ENCODE measurements at regions not wholly inside any gene's neighbourhood (a gene's known extent, or its start where the extent isn't known, plus 50 kb on each side); places are given as distances from the start of the nearest gene placed in this dataset.

DNA sequence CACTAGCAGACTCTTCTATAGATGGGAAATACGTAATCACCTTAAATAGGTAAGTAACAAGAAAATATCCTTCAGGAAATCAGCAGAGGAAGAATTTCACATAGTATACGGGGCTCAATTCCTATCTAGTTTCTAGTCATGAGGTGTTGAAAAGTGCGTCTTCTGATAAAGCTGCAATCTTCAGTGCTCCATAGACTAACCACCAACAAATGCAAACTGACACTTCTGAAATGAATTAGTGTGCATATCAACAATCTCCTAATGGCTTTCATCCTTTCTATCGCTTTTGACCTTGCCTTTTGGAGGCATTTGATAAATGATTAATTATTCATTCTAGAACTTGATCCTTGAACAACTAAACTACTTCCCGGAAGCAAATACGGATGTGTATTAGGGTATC, 2306.6 kb upstream of the AGA start:
- no peak for DNase-seq (ENCODE audit: low read depth in 3 of 3, low spot score in 1 of 3)

DNA sequence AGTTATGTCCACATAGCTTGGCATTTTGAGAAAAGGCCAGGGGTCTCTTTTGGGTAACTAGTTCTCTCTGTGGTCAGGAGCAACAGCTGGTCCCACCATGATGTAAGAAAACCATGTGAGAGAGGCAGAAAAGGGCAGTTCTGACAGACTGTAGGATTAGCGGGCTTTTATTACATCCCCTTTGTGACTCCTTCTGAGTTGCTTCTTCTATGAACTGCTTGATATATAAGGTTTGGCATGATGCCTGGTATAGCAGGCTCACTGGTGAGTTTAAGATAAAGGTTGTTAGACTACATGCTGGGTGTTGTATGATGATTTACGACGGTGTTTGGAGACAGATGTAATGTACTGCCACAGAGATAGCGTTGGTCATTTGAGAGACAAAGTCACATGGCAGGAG, 2308.1 kb upstream of the AGA start:
- DNase-seq (ENCODE audit: low read depth in 3 of 3, low spot score in 1 of 3) = no peak

DNA sequence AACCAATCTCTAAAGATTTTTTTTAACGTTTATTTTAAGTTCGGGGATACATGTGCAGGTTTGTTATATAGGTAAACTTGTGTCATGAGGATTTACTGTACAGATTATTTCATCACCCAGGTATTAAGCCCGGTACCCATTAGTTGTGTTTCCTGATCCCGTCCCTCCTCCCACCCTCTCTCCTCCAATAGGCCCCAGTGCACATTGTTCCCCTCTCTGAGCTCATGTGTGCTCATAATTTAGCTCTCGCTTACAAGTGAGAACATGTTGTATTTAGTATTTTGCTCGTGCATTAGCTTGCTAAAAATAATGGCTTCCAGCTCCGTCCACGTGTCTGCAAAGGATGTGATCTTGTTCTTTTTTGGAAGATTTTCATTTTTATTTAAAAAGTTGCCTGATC, 2309.4 kb upstream of the AGA start:
- no peak for DNase-seq (ENCODE audit: low read depth in 3 of 3, low spot score in 1 of 3)

DNA sequence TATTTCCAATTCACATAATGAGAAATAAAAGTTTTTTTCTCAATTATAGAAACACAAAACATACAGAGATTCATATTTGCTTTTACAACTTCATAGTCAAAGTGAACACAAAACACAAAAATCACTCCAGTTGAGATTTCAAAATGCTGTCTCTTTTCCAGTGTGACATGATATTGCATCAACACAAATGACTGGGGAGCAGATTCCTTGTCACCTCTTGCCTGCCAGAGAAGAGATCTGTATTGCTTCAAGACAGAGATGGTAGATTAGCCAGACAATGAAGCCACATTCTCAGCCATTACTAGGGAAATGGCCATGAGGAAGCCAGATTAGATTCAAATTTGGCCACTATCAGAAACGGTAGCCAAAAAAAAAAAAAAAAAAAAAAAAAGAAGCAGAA, 2313.1 kb upstream of the AGA start:
- no peak for DNase-seq (ENCODE audit: low read depth in 3 of 3, low spot score in 1 of 3)

DNA sequence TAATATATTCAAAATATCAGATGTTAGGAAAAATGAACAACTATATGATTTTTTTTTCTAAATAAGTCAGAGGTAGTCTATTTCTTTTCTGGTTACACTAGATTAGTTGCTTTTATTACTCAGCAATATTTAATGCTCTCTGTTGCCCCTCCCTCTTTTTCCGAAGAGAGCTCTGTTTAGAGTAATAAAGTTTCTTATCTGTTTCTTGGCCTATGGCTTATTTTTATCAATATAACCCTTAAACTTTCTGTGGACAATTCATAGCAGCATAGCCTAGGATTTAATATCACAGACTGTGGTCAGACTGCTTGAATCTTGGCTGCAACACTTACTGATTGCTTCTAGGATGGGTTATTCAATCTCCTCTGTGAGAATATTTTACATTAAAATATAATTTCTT, 2315.4 kb upstream of the AGA start:
- no peak for DNase-seq (ENCODE audit: low read depth in 3 of 3, low spot score in 1 of 3)

DNA sequence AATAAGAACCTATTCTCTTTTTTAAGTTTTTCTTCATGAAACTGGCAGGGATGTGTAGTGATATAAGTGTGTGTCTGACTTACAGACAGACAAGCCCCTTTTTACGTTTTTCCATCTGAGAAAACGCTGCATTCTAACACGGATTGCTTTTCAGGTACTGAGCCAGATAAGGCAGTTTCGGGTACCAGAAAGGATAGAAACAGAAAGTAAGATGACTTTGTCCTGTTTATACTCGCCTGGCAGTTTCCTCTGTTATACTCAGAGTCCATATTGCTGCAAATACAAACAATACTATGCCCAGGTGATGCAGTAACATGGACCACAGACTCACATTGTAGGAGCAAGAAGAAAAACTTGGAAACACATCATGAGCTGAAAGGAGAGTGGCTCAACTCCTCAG, 2320.6 kb upstream of the AGA start:
- no peak for DNase-seq (ENCODE audit: low read depth in 3 of 3, low spot score in 1 of 3)

DNA sequence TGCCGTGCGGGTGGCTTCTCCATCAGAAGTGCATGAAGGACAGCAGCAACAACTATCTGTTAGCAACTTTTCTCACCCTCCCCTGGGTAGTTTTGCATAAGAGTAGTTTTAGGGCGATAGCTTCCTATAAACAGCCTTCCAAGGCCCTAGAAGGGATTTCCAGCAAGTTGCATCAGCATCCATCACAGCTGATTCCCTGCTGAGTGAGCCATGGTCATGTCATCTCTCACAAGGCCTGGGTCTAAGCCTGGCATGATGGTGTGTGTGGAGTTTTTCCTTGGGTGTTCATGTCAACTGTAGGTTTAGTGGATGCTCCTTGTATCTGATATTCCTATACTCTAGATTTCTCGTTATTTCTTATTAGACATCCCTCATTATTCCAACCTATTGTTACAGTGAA, 2324.7 kb upstream of the AGA start:
- DNase-seq (ENCODE audit: low read depth in 3 of 3, low spot score in 1 of 3) = no peak

DNA sequence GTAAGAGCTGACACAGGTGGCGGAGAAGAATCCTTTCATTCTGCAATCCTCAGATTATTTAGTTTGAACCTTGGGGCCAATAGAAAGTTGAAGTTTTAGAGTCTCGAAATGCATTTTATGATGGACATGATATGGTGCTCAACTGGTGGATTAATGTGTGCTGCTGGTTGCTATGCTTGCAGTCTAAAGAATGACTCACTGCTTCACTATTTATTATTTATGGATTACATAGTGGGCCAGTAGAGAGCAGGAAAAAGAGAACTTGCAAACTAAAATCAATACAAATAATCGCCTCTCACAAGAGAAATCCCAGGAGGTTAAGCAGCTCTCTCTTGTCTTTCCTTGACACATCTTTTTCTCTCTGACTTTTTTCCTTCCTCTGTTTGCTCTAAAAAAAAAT, 2326.8 kb upstream of the AGA start:
- no peak for DNase-seq (ENCODE audit: low read depth in 3 of 3, low spot score in 1 of 3)

DNA sequence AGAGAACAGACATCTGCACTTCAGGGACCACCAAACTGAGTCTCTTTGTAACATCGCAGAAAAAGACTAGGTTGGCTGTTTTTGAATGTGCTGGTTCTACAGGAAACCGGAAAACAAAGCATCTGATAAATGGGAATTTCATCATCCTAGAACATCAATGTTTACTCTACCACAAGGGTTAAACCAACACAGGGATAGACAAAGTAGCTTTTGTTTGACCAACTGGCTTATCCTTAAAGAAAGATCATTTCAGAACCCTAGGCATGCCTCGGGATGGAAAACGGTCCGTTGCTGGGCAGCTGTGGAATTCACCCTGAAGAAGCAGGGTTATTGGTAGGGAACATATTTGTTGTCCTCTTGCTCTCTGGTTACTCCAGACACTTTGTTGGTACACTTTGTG, 2355.5 kb upstream of the AGA start:
- DNase-seq (ENCODE audit: low read depth in 3 of 3, low spot score in 1 of 3) = no peak

DNA sequence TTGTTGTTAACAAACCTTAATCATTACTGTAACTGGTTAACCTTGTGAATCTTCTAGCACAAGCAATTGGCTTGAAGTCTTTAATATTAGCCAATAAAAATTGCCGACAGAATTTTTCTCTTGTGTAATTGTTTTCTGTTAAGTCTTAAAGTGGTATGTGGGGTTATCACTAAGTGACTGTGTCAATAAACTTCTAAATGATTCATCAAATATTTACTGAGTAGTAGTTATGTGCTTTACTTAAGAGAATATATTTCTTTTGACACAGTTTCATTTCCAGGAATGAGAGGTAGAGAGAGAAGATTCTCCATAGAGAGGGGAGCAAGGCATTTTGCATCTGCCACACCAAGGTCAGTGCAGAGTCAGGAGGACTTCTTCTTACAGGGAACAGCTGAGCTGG, 2361.6 kb upstream of the AGA start:
- DNase-seq (ENCODE audit: low read depth in 3 of 3, low spot score in 1 of 3) = no peak

DNA sequence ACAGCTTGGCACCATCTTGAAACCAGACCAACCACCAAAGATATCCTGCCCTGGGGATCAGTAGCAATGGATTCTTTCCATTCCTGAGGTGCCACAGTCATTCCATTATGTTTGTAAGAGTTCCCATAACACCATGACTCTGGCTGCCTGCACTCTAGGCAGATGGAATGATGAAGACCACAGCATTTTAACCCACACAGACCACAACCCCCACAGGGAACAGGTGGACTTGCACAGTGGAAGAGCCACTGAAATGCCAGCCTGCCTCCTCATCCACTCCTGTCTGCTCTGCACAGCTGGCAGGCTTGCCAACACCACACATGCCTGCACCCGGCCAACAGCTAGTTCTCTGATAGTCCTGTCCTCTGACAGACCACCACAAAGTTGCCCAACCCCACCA, 2362.2 kb upstream of the AGA start:
- no peak for DNase-seq (ENCODE audit: low read depth in 3 of 3, low spot score in 1 of 3)

DNA sequence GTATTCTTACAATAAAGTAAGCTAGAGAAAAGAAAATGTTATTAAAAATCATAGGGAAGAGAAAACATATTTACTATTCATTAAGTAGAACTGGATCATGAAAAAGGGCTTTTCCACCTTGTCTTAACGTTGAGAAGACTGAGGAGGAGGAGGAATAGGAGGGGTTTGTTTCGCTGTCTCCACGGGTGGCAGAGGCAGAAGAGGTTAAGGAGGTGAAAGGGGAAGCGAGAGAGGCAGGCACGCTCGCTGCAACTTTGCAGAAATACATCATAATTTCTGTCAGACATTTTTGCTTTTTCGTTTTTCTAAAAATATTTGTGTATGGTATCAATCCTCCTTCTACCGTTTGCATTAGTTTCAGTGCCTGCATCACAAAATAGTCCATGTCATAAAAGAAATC, 2375.1 kb upstream of the AGA start:
- no peak for DNase-seq (ENCODE audit: low read depth in 3 of 3, low spot score in 1 of 3)

DNA sequence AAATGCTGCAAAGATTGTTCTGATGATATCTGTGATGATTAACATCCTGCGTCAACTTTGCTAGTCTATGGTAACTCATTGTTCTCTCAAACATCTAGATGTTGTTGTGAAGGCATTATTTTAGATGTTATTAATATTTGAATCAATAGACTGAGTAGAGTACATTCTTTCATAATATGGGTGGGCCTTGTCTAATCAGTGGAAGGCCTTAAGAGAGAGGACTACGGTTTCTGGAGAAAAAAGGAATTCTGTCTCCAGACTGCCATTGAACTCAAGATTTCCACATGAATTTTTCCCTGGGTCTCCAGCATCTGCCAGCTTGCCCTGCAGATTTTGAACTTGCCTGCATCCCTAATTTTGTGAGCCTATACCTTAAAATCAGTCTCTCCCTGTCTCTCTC, 2381.1 kb upstream of the AGA start:
- no peak for DNase-seq (ENCODE audit: low read depth in 3 of 3, low spot score in 1 of 3)

DNA sequence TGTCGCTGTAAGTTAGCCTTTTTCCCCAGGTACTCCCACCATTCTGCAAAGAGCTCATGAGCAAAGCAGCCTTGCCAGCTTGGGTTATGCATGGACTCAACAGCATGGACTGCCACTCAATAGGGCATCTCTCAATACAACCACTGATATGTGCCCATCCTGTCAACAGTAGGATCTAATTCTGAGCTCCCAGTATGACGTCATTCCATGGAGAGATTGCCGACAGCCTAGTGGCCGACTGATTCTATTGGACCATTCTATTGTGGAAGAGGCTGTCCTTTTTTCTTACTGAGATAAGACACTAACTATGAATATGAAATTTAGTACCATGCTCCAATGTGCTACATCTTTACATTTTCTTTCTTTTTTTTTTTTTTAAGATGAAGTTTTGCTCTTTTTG, 2389.0 kb upstream of the AGA start:
- DNase-seq (ENCODE audit: low read depth in 3 of 3, low spot score in 1 of 3) = no peak

DNA sequence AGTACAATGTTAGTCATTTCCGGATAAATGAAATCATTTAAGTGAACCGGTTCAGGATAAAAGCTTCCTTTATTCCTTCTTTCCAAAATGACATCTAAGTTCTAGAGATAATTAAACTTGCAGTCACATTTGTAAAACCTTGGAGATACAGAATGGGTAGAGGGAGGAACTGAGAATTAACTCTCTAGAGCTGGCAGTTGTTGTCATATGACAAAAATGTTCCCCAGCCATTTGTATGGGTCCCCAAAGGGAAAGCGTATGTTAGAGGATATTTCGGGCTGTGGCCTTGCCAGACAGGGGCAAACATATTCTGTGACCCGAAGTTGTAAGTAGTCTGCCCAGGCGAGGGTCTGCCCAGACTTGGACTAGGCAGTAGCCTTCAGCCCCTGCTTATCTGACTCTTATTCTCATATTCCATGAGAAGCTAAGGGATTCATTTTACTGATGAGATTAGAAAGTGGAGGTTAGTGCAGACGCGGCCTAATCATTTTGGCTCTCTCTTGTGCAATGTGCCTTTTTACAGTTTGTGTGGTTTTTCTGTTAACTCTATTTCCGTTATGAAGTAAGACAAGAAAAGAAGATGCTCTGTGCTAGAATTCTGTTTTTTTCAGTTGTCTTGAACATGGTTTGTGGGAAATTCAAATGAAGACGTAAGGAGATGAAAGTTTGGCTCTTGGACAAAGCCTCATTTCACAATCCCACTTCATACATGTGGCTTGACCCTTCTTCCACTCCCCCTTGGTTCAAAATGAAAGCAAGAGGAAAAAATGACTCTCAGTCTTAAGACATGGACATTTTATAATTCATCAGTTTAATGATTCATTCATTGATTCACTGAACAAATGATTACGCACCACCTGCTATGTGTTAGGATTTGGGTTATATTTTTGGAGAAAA, 2394.2 kb upstream of the AGA start:
- no peak for DNase-seq (ENCODE audit: low read depth in 3 of 3, low spot score in 1 of 3)

DNA sequence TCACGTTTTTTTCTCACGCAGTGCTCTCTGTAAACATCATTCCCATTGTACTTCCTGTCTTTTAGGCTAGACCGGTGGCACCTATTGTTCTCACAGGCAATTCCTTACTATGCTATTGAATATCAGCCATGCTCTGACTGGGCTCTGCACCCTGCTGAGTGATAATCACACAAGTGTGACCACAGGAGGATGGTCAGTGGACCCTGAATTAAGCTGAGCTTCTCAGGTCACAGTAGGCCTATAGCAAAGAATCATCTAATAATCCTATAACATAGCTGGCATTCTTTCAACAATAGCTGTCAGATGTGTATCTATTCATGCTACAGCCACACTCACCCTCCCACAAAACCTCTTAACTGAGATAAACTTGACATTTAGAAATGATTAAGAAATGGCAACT, 2399.8 kb upstream of the TENM3 start:
- no peak for DNase-seq (ENCODE audit: low read depth in 3 of 3, low spot score in 1 of 3)

DNA sequence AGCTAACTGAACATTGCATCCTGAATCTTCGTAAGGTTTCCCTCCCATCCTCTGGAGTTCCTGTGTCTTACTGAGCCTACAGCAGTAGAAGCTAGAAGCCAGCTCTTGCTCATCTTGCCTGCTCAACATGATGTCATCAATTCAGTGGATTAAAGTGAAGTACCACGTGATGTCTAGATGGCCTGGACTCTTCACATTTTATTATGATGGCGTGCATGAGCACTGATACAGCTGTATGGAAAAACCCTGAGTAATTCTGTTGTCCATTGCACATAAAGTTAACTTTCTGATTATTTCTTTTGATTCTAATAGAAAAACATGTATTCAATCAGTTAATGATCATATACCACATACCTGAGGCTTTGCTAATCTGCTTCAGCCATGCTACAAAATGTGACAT, 2387.7 kb upstream of the TENM3 start:
- DNase-seq (ENCODE audit: low read depth in 3 of 3, low spot score in 1 of 3) = no peak

DNA sequence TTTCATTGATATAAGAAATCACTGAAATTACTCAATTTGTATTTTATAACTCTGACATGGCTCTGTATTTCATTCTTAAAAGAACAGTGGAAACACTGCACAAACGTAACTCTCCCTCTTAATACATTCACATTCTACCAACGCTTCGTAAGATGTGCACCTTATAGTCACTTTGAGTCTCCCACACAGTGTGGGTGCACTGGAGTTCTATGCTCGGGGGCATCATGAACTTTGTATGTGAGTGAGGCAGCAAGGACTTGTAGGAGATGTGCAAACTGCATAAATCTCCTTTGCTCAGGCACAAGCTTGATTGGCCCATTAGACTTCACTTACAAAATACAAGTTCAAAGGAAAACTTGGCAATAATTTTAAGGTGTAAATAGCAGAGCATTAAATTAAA, 2385.0 kb upstream of the TENM3 start:
- no peak for DNase-seq (ENCODE audit: low read depth in 3 of 3, low spot score in 1 of 3)

DNA sequence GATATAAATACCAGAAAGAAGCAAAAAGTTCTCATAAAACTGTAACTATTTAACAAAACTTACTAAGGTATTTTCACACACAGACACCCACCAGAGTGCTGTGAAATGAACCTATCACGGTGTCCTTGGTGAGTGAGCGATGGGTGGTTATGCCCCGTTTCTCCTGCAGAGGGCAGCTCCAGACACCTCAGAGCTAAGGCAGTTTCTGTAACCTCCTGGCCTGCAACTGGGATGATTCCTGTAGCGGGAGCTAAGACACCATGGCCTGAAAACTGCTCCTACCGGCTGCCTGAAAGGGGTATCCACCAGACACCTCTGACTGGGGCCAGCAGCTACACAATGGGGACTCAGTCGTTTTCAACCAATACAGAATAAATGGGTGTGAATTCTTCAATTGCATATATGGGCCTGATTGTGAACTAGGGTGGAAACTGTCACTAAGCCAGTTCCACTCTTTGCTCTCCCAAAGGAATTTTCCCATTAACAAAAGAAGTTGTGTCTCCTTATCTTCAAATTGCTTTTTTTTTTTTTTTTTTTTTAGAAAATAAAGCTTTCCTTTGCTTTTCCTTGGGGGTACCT, 2375.8 kb upstream of the TENM3 start:
- DNase-seq (ENCODE audit: low read depth in 3 of 3, low spot score in 1 of 3) = peak in 1 of 3 donors; percentile 0

DNA sequence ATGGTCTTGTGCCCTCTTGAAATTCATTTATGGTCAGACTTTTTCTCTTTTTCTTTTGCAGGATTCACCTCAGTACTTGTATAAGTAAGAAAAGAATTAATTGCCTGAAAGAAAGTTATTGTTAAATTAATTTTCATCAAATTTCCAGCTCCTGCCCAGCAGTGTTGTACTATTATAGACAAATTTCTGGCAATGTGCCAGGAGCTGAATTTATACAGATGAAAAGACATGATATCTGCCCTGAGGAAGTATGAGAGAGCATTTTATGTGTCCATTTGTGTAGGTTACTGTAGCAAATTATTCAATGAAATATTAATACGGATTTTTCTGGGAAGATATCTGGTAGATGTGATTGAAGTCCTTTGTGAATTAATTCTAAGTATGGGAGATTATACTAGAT, 2371.5 kb upstream of the TENM3 start:
- DNase-seq (ENCODE audit: low read depth in 3 of 3, low spot score in 1 of 3) = no peak

DNA sequence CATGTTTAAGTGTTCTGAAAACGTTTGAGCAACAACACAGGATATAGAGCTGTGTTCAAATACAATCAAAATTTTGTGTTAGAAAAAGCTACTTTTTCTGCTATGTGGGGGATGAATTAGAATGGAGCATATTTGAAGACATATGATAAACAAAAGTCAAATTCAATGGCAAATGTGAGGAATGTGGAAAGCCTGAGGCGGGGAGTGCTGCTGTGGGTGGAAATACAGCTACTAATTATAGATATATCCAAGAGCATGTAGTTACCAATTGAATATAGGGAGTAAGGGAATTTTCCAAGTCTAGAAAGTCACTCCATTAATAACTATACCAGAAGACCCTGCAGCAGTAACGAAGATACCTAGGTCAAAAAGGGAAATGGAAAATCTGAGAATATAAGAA, 2370.4 kb upstream of the TENM3 start:
- DNase-seq (ENCODE audit: low read depth in 3 of 3, low spot score in 1 of 3) = no peak

DNA sequence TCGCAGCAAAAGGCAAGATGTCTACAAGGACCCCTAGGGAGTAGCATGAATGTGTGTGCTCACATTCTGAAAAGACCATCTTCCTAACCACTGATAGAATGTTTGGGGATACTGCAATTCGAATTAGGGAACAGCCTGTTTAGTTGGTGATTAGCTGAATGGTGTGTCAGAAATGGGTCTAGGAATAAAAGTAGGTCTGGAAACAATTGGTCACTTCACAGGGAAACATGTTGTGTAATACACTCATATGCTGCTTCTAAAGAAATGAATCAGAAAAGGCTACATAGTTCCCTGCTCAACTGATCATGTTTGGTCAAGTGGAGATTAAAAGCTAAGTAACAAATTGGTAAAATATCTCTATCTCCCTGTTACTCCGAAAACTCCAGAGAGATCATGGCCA, 2362.4 kb upstream of the TENM3 start:
- DNase-seq (ENCODE audit: low read depth in 3 of 3, low spot score in 1 of 3) = no peak
